ENCODE measurements at regions not wholly inside any gene's neighbourhood (a gene's known extent, or its start where the extent isn't known, plus 50 kb on each side); places are given as distances from the start of the nearest gene placed in this dataset.

DNA sequence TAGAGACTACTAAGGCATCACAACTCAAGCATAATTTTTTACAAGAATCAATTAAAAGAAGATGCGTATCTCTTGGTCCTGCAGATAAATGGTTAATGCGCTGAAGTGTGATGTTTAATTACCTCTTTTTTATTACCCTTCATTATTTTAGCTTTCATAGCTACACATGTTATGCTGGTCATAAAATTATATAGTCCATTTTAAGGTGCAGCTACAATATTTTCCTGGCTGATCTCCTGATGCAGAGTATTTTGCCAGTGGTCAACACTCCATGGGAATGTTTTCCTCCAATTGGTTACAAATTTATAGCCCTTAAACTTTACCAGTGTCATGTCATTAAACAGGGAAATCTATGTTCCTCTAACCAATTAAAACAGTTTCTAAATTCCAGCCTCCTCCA is 1617.2 kb downstream of the PCDH7 start:
- TF ChIP-seq, protein P1, sequence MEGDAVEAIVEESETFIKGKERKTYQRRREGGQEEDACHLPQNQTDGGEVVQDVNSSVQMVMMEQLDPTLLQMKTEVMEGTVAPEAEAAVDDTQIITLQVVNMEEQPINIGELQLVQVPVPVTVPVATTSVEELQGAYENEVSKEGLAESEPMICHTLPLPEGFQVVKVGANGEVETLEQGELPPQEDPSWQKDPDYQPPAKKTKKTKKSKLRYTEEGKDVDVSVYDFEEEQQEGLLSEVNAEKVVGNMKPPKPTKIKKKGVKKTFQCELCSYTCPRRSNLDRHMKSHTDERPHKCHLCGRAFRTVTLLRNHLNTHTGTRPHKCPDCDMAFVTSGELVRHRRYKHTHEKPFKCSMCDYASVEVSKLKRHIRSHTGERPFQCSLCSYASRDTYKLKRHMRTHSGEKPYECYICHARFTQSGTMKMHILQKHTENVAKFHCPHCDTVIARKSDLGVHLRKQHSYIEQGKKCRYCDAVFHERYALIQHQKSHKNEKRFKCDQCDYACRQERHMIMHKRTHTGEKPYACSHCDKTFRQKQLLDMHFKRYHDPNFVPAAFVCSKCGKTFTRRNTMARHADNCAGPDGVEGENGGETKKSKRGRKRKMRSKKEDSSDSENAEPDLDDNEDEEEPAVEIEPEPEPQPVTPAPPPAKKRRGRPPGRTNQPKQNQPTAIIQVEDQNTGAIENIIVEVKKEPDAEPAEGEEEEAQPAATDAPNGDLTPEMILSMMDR (IDR thresholded peaks at IDR 0.05), result no peak
- no peak overlapping the region for H3K27ac ChIP-seq
- no peak overlapping the region for H3K4me3 ChIP-seq
- DNase-seq (ENCODE audit: low spot score), result no peak

DNA sequence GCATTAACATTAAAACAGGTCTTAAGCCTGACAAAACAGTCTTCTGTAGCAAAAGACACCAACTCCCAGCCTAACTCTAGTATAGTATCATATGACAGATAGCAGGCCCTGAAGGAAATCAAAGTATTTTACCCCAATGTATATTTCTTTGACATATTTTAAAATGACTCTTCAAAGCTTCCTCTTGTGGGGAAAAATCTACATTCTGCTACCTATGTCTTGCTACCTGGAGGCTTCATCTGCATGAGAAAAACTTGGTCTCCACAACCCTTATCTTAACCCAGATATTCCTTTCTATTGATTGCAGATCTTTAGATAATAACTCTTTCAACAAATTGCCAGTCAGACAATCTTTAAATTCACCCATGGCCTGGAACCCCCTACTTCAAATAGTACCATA is 1620.4 kb downstream of the PCDH7 start:
- no peak for DNase-seq (ENCODE audit: low spot score)
- Histone ChIP-seq H3K4me3 (no peak overlapping the region), H3K27ac (no peak overlapping the region)
- TF ChIP-seq, protein P1 (IDR thresholded peaks at IDR 0.05), result no peak

DNA sequence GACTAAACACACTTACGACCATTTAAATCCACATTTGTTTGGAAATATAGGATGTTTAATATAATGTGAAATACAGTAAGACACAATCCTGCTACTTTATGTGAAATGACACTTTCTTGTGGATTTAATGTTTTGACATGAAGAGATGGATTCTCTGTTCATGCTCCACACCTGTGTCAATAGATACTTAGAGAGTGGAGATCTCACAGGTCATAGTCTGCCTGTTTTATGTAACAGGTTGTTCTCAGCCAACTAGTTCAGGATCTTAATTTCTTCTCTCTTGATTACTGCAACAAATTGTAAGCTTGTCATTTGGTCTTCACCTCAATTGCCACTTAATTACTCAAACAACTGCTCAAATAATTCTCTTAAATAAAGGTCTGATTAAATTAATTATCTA is 1621.2 kb downstream of the PCDH7 start:
- no peak for DNase-seq (ENCODE audit: low spot score)
- TF ChIP-seq, protein P1 (IDR thresholded peaks at IDR 0.05), result no peak

DNA sequence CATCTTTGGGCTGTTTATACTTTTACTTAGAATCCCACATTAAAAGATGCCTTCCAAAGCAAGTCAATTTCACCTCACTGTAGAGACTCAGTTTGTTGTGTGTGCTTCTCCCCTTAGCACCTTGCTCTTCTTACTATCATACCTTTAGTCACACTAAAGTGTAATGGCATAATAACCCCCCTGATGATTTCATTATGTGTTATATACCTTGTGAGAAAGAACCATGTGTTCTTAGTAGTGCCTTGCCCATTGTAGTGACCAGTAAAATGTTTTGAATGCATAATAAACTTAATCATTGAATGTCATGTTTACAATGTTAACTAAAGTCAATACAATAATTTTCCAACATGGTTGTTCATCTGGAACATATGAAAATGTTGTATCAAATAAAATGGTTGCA is 1621.9 kb downstream of the PCDH7 start:
- no peak overlapping the region for H3K27ac ChIP-seq
- DNase-seq (ENCODE audit: low spot score), result no peak
- no peak overlapping the region for H3K4me3 ChIP-seq
- TF ChIP-seq, protein P1 (IDR thresholded peaks at IDR 0.05), result no peak

More for the DNA sequence above, 1621.2 kb downstream of the PCDH7 start:
- no peak overlapping the region for H3K27ac ChIP-seq
- no peak overlapping the region for H3K4me3 ChIP-seq

DNA sequence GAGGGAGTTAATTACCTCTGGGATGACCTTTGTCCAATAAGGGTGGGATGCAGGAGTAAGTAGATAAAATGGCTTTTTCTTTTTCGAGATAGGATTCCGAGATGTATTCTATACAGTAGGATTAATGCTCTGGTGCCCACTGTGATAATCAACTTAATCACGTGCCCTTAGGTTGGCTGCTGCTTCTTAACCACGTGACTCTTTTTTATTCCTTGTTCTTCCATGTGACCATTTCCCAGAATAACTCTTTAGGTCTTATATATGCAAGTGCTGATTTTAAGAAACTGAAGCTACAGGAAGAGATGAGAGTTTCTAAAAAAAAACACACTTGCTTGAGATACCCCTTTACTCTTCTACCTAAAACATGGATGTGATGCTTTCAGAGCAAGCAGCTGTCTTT is 1628.9 kb downstream of the PCDH7 start:
- Histone ChIP-seq H3K4me3 (no peak overlapping the region), H3K27ac (no peak overlapping the region)
- DNase-seq (ENCODE audit: low spot score), result no peak
- TF ChIP-seq, protein P1 (IDR thresholded peaks at IDR 0.05), result no peak

DNA sequence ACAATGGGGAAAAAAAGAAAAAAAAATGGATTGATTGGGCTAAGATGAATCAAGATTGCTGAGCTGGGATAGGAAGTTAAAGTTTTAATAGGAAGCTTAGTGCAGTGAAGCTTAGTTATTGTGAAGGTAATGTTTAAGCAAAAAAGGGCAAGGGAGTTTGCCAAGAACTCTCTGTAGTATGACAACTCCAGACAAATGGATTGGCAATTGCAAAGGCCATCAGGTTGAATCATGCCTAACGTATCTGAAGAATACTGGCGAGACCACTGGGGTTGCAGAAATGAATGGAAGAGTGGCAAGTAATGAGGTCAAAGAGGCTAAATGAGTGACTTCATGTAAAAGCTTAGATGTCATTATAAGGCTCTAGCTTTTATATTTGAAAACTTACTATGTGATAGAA is 1654.0 kb downstream of the PCDH7 start:
- H3K27ac ChIP-seq, result no peak overlapping the region
- TF ChIP-seq, protein P1 (IDR thresholded peaks at IDR 0.05), result no peak
- H3K4me3 ChIP-seq, result no peak overlapping the region
- no peak for DNase-seq (ENCODE audit: low spot score)

DNA sequence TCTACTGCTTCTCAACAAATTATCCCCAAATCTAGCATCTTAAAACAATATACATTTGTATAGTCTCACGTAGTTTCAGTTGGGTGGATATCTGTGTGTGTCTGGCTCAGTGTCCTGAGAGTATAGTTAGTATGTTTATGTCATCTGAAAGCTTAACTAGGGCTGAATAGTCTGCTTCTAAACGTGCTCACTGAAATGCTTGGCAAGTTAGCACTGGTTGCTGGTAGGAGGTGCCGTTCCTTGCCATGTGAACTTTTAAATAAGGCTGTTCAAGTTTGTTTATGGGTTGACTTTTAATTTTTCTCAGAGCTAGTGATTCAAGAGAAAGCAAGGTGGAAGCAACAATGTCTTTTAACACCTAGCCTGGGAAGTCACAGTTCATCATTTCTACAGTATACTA is 1673.6 kb downstream of the PCDH7 start:
- Histone ChIP-seq H3K4me3 (no peak overlapping the region), H3K27ac (no peak overlapping the region)
- TF ChIP-seq, protein P1 (IDR thresholded peaks at IDR 0.05), result no peak
- no peak for DNase-seq (ENCODE audit: low spot score)
